Epithelial cell of proximal tubule (primary cell): ENCODE measurements at regions not wholly inside any gene's neighbourhood (a gene's known extent, or its start where the extent isn't known, plus 50 kb on each side); places are given as distances from the start of the nearest gene placed in this dataset.
"Not testable (repeated sequence)": the region's sequence is repeated elsewhere in the genome, so short reads cannot be mapped to it uniquely, and the experiment has no call there.

Experiments
- DNase-seq: peaks from one replicate; pipeline ENCODE4 v3.0.0-alpha.2; 2011; ENCODE audit warnings: low read depth
- H3K4me3 ChIP-seq: 2 replicates; pipeline ENCODE4 v1.5.1; 2011; ENCODE audit warnings: low read depth, mild to moderate bottlenecking, low read length
- TF ChIP-seq, protein P1 (sequence below): conservative IDR thresholded peaks from 2 replicates; pipeline ENCODE4 v1.5.1; 2012; ENCODE audit warnings: low read depth, mild to moderate bottlenecking, low read length

DNA sequence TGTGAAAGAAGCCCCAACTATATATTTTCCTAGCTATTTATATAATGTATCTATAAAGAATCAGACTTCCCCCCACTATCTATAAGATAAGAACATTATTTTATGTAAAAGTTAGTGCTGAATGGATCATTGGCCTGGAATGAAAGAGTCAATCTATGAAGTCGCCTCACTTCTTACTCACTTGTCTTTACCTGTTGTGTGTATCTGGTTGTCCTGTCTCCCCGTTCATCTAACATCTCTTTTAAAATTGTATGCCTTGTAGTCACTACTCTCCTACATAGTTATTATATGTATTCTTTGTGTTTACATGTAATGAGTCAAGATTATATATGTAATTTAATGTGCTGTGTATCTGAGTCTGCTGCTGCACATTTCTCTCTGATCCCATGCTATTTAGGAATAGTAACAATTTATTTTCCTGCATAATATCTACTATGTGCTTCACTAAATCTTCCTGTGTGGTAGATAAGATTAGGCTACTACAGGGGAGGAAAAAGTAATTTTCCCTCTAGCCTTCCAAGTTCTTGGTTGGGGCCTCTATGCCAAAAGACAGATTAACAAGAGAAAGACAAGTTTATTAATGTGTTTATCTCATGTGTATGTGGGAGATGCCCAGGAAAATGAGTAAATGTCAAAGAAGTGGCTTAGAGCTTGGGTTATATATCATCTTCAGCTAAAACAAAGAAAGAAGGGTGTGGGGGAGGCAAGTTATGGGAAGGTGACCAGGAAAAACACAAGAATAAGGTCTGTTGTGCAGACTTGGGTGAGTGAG lies 77.6 kb upstream of the FRMPD4 start:
- H3K4me3 ChIP-seq: no peak overlapping the region
- TF ChIP-seq, protein P1, sequence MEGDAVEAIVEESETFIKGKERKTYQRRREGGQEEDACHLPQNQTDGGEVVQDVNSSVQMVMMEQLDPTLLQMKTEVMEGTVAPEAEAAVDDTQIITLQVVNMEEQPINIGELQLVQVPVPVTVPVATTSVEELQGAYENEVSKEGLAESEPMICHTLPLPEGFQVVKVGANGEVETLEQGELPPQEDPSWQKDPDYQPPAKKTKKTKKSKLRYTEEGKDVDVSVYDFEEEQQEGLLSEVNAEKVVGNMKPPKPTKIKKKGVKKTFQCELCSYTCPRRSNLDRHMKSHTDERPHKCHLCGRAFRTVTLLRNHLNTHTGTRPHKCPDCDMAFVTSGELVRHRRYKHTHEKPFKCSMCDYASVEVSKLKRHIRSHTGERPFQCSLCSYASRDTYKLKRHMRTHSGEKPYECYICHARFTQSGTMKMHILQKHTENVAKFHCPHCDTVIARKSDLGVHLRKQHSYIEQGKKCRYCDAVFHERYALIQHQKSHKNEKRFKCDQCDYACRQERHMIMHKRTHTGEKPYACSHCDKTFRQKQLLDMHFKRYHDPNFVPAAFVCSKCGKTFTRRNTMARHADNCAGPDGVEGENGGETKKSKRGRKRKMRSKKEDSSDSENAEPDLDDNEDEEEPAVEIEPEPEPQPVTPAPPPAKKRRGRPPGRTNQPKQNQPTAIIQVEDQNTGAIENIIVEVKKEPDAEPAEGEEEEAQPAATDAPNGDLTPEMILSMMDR: no peak
- no peak for DNase-seq

DNA sequence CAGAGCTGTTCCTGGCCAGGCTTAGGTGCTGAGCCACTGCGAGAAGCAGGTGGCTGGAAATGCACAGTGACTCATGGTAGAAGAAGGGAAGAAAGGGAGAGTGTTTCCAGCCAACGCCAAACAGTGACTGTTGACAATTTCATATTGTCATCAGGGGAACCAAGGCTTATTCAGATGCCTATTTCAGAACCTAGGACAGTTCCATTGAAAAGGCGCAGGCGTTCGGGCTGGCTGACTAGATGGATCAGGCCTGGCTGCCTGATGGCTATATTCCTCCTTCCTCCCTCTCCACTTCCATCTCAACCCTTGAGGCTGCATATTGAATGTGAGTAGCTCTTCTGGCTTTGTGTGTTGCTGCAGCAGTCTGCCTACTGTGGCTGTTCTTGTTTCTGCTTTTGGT lies 73.0 kb upstream of the FRMPD4 start:
- TF ChIP-seq, protein P1: no peak
- no peak overlapping the region for H3K4me3 ChIP-seq
- no peak for DNase-seq

DNA sequence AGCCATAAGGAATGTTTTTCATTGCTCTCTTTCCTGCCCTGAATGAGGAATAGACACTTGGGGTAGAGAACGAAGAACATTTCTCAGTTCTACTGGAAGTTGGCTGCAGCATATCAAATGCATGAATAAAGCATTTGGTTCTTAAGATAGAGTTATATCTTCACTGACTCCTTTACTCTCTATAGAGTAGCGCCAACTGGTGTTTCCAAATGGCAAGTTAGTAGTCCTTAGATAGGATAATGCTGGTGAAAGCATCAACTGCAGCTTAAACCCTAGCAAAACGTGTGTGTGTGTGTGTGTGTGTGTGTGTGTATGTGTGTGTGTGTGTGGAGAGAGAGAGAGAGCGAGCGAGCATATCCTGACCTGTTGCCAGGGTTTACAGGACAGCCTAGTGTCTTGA lies 62.2 kb upstream of the FRMPD4 start:
- TF ChIP-seq, protein P1: peak; percentile 33
- DNase-seq: no peak
- no peak overlapping the region for H3K4me3 ChIP-seq

DNA sequence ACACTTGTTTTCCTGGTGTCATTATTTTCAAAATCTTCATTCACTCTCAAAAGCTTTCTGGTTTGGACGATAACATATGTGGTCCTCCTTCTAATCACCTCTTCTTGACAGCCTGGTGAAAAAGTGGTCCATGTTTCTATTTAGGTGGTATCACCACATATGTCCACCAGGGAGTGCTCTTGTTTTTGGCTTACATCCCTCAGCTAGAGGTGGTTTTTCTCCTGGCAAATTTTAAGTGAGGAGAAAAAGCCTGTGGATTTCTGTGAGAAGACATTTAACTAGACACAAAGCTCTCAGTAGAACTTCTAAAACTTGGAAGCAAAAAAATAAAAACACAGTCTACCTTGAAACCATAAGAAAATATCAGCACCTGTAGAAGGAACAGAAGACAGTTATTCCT lies 58.0 kb upstream of the FRMPD4 start:
- no peak overlapping the region for H3K4me3 ChIP-seq
- DNase-seq: no peak
- TF ChIP-seq, protein P1: peak; percentile 64

DNA sequence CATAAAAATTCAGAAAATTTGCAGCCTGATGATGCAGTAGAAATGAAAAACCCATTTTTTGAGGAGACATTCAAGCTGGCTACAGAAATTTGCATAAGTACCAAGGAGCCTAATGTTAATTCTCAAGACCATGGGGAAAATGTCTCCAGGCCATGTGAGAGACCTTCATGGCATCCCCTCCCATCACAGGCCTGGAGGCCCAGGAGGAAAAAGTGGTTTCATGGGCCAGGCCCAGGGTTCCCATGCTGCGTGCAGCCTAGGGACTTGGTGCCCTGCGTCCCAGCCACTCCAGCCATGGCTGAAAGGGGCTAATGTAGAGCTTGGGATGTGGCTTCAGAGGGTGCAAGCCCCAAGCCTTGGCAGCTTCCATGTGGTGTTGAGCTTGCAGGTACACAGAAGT lies 55.3 kb upstream of the FRMPD4 start:
- DNase-seq, H3K4me3 ChIP-seq: not testable (repeated sequence)
